HG03354 (cell line): ENCODE measurements at regions not wholly inside any gene's neighbourhood (a gene's known extent, or its start where the extent isn't known, plus 50 kb on each side); places are given as distances from the start of the nearest gene placed in this dataset.
"Not testable (repeated sequence)": the region's sequence is repeated elsewhere in the genome, so short reads cannot be mapped to it uniquely, and the experiment has no call there.

ENCODE experiments used
- ATAC-seq: cut with Tn5 transposase; IDR thresholded peaks from one replicate; pipeline ENCODE4 v1.9.1; 2021; ENCODE audit warnings: mild to moderate bottlenecking; ENCODE audit not compliant: unreplicated experiment, poor library complexity, severe bottlenecking

- no peak for ATAC-seq
Observed at GRCh38 chr5:159786901-159787691, 129.2 kb upstream of the ADRA1B start.

DNA sequence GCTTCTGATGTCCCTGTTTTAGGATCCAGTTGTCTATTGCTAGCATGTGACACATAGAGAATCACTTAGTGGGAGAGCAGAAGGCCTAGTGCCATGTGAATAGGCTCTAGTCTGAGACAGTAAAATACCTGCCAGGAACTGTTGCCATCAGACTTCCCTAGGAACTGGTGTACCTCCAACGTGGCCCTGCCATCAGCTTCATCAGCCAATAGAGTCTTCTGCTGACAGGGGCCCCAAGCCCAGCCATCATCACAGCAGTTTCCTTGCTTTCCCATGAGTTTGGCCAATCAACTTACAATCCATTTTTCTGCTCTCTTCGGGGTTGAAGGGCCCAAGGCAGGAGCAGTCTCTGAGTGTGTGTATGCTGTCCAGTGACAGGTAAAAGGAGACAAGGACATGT, 128.4 kb upstream of the ADRA1B start:
- ATAC-seq = no peak

DNA sequence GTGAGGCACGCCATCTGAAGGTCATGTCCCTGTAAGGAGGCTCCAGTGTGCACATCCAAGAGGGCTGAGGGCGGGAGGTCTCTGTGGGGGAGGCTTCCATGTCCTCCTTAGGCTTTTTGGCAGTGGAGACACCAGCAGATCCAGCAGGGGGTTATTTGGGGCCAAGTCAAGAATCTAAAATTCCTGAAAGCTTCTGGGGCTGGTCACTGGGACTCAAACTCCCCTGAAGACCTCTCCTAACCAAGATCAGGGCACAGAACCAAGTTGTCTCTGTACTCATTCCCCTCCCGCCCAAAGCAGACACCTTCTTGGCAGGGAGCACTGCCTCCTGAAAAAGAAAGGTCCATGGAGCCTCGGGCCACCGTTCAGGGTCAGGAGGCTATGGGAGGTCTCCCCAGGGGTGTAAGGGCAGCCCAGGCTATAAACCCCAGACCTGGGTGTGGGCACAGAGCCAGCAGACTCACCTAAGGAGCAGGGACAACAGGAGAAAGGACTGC, 127.4 kb upstream of the ADRA1B start:
- no peak for ATAC-seq

DNA sequence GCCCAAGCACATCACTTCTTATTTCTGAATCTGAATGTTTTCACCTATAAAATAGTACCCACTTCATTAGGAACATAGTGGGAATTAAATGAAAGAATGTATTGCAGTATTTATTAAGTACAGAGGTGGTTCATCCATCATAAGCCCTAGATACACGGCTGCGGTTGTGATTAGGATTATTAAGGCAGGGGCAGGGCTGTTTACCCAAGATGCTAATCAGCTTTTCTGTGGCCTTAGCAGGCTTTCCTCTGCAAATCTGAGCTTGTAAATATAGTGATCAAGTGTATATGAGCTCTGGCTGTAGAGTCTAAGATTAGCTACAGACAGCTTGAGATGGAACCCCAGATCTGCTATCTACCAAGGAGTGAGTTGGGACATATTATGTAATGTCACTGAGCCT, 124.1 kb upstream of the ADRA1B start:
- ATAC-seq = no peak

- ATAC-seq = no peak
Observed at GRCh38 chr5:159797261-159797970, 118.9 kb upstream of the ADRA1B start.

DNA sequence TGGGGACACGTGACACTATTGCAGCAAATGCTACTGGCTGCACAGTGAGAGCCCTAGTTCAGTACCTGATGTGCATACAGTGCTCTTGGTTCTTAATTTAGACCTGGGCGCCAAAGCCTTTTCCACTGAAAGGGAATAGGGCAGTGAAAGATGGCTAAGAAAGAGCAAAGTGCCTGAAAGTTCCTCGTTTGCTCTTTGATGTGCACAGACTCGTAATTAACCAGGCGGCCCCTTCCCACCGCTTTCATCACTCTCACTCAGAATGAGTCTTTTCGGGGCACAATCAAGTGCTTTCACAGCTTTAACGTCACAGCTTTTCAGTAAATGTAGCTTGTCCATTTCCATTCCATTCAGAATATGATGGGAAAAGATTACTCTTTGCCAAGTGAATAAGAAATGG, 116.6 kb upstream of the ADRA1B start:
- ATAC-seq = no peak

GRCh38 chr5:159800131-159800840, 116.0 kb upstream of the ADRA1B start:
- no peak for ATAC-seq

- ATAC-seq = no peak
Observed at GRCh38 chr5:159801303-159801702, 115.0 kb upstream of the ADRA1B start.

GRCh38 chr5:159802661-159803060, 113.6 kb upstream of the ADRA1B start:
- ATAC-seq = no peak

GRCh38 chr5:159804121-159804520, 112.2 kb upstream of the ADRA1B start:
- no peak for ATAC-seq

GRCh38 chr5:159805021-159805420, 111.3 kb upstream of the ADRA1B start:
- no peak for ATAC-seq

- ATAC-seq = not testable (repeated sequence)
Observed at GRCh38 chr5:159807135-159807534, 109.1 kb upstream of the ADRA1B start.

GRCh38 chr5:159807586-159807985, 108.7 kb upstream of the ADRA1B start:
- ATAC-seq = no peak

DNA sequence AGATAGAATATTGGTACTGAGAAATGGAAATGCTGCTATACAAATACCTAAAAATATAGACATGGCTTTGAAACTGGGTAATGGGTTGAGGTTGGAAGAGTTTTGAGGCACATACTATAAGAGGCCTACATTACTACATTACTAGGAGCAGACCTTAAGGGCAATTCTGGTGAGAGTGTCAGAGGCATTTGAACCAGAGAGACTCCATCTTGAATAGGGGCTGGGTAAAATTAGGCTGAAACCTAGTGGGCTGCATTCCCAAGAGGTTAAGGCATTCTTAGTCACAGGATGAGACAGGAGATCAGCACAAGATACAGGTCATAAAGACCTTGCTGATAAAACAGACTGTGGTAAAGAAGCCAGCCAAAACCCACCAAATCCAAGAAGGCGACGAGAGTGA, 104.6 kb upstream of the ADRA1B start:
- ATAC-seq = no peak

- not testable (repeated sequence) for ATAC-seq
Observed at GRCh38 chr5:159812759-159813158, 103.5 kb upstream of the ADRA1B start.

- no peak for ATAC-seq
Observed at GRCh38 chr5:159814222-159814621, 102.1 kb upstream of the ADRA1B start.

DNA sequence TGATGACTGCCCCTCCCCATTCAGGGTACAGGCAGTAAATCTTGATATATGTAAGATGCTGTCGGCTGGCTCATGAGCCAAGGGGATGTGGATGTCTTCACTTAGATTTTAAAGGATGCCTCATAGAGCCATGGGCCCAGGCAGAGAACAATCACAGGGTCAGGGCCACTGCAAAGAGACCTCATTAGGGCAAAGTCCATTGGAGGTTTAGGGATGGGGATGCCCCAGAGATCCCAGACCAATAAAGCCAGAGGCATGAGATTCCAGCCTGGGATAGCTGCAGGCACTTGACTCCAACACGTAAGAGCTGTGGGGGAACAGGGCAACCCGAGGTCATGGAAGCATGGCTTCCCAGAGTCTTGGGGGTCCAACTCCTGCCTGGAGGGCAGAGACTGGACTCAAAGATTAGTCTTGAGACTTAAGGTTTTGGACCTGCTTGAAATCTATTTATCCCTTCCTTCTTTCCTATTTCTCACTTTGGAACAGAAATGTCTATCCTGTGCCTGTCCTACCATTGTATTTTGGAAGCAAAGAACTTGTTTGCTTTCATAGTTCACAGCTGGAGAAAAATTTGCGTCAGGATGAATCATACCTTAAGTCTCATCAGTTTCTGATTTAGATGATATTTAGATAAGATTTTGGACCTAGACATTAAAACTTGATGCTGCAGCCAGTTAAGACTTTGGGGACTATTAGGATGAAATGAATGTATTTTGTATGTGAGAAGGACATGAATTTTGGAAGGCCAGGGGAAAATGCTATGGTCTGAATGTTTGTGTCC, 101.3 kb upstream of the ADRA1B start:
- ATAC-seq = no peak

GRCh38 chr5:159817262-159818029, 98.8 kb upstream of the ADRA1B start:
- no peak for ATAC-seq
